OCI-LY1 (cell line): ENCODE measurements at regions not wholly inside any gene's neighbourhood (a gene's known extent, or its start where the extent isn't known, plus 50 kb on each side); places are given as distances from the start of the nearest gene placed in this dataset.
A peak's percentile ranks its signal among the peaks of the same experiment; 100 is the strongest.

Source experiments
- H2AFZ ChIP-seq: fragments of 200-600 bp; sonication (generic), shearing (Covaris generic); 2 replicates; pipeline ENCODE4 v1.6.0; 2014; ENCODE audit warnings: antibody characterized with exemption, mild to moderate bottlenecking, low read length
- H3F3A ChIP-seq: fragments of 200-600 bp; sonication (generic), shearing (Covaris generic); 2 replicates; pipeline ENCODE4 v1.6.0; 2014; ENCODE audit warnings: mild to moderate bottlenecking, antibody characterized with exemption, low read length, moderate library complexity; ENCODE audit not compliant: insufficient read depth
- H3K27ac ChIP-seq: fragments of 200-600 bp; sonication (generic); 2 replicates; pipeline ENCODE4 v1.5.1; 2014; ENCODE audit warnings: low read length, mixed run types, mild to moderate bottlenecking, low read depth; ENCODE audit not compliant: poor library complexity, severe bottlenecking
- H3K27me3 ChIP-seq: fragments of 200-600 bp; sonication (generic); 2 replicates; pipeline ENCODE4 v1.6.0; 2014; ENCODE audit warnings: antibody characterized with exemption, mild to moderate bottlenecking, low read length, moderate library complexity; ENCODE audit not compliant: insufficient read depth
- H3K36me3 ChIP-seq: fragments of 200-600 bp; sonication (generic); 2 replicates; pipeline ENCODE4 v1.6.1; 2014; ENCODE audit warnings: mild to moderate bottlenecking, antibody characterized with exemption, low read length, moderate library complexity, mixed read lengths; ENCODE audit not compliant: insufficient read depth
- H3K4me1 ChIP-seq: fragments of 200-600 bp; sonication (generic); 2 replicates; pipeline ENCODE4 v1.5.1; 2014; ENCODE audit warnings: mild to moderate bottlenecking, low read length, moderate library complexity; ENCODE audit not compliant: insufficient read depth, severe bottlenecking
- H3K4me2 ChIP-seq: fragments of 200-600 bp; sonication (generic), shearing (Covaris generic); 2 replicates; pipeline ENCODE4 v1.6.1; 2014; ENCODE audit warnings: low read length
- H3K4me3 ChIP-seq: fragments of 200-600 bp; sonication (generic); 2 replicates; pipeline ENCODE4 v1.5.1; 2014; ENCODE audit warnings: low read length, low read depth, mild to moderate bottlenecking, mixed read lengths; ENCODE audit not compliant: poor library complexity, severe bottlenecking
- H3K79me2 ChIP-seq: fragments of 200-600 bp; shearing (Covaris generic); 2 replicates; pipeline ENCODE4 v1.6.1; 2016; ENCODE audit warnings: mixed run types, low read length, mixed read lengths; ENCODE audit not compliant: insufficient read depth
- H3K9ac ChIP-seq: fragments of 200-600 bp; sonication (generic), shearing (Covaris generic); 2 replicates; pipeline ENCODE4 v1.6.1; 2014; ENCODE audit warnings: mild to moderate bottlenecking, low read length, mixed read lengths
- H3K9me2 ChIP-seq: fragments of 200-600 bp; sonication (generic), shearing (Covaris generic); 2 replicates; pipeline ENCODE4 v1.6.1; 2014; ENCODE audit warnings: low read depth, mild to moderate bottlenecking, low read length, mixed read lengths
- H3K9me3 ChIP-seq: fragments of 200-600 bp; shearing (Covaris generic); 2 replicates; pipeline ENCODE4 v1.6.1; 2014; ENCODE audit warnings: low read length, mixed read lengths
- H4K20me1 ChIP-seq: fragments of 200-600 bp; sonication (generic), shearing (Covaris generic); 2 replicates; pipeline ENCODE4 v1.6.0; 2016; ENCODE audit warnings: mild to moderate bottlenecking, low read length; ENCODE audit not compliant: insufficient read depth
- EZH2 ChIP-seq: fragments of 200-600 bp; sonication (generic), shearing (Covaris generic); IDR thresholded peaks from 2 replicates; pipeline ENCODE4 v1.8.0; 2017; ENCODE audit warnings: borderline replicate concordance, mixed run types, mild to moderate bottlenecking, antibody characterized with exemption, low read length, moderate library complexity, mixed read lengths
- TF ChIP-seq, protein P1 (sequence below): fragments of 200-600 bp; sonication (generic), shearing (Covaris generic); IDR thresholded peaks from 2 replicates; pipeline ENCODE4 v1.5.1; 2017; ENCODE audit warnings: mild to moderate bottlenecking, antibody characterized with exemption, low read length, moderate library complexity, mixed read lengths

GRCh38 chr3:181230258-181230657 is 240.7 kb upstream of the DNAJC19 start:
- H3K79me2 ChIP-seq: no peaks in the 10 kb centered on the region
- H3K27ac ChIP-seq: no peak overlapping the region
- H3K9me3 ChIP-seq: no peaks in the 10 kb centered on the region
- H3K36me3 ChIP-seq: no peaks in the 10 kb centered on the region
- H3K4me2 ChIP-seq: no peak overlapping the region
- TF ChIP-seq, protein P1, sequence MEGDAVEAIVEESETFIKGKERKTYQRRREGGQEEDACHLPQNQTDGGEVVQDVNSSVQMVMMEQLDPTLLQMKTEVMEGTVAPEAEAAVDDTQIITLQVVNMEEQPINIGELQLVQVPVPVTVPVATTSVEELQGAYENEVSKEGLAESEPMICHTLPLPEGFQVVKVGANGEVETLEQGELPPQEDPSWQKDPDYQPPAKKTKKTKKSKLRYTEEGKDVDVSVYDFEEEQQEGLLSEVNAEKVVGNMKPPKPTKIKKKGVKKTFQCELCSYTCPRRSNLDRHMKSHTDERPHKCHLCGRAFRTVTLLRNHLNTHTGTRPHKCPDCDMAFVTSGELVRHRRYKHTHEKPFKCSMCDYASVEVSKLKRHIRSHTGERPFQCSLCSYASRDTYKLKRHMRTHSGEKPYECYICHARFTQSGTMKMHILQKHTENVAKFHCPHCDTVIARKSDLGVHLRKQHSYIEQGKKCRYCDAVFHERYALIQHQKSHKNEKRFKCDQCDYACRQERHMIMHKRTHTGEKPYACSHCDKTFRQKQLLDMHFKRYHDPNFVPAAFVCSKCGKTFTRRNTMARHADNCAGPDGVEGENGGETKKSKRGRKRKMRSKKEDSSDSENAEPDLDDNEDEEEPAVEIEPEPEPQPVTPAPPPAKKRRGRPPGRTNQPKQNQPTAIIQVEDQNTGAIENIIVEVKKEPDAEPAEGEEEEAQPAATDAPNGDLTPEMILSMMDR: peak; percentile 43; the same call in 1 of the 2 replicates
- no peak for TF ChIP-seq EZH2
- H4K20me1 ChIP-seq: no peaks in the 10 kb centered on the region
- no peak overlapping the region for H2AFZ ChIP-seq
- peaks cover 5% of the 10 kb centered on the region for H3K4me1 ChIP-seq
- no peak overlapping the region for H3K4me3 ChIP-seq
- no peaks in the 10 kb centered on the region for H3F3A ChIP-seq
- no peaks in the 10 kb centered on the region for H3K27me3 ChIP-seq
- H3K9ac ChIP-seq: no peak overlapping the region
- no peaks in the 10 kb centered on the region for H3K9me2 ChIP-seq

DNA sequence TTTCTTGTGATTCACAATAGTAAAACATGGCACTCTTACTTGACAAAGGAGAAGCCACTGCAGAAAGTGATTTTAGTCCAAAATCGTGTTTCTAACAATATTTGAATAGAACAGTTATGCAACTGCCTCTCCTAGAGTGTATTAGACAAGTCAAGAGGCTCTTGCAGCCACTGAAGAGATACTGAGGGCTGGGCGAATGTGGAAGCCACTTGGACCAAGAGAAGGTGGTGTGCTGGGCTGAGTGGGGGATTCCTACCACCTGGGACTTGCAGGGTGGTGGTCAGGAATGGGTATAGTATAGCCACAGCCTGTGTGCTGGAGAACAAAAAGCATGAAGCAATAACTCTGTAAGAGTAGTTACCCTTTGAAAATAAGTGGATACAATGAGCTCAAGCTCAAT is 223.8 kb upstream of the DNAJC19 start:
- no peaks in the 10 kb centered on the region for H3K4me1 ChIP-seq
- no peak overlapping the region for H2AFZ ChIP-seq
- H3K9me3 ChIP-seq: no peaks in the 10 kb centered on the region
- H3F3A ChIP-seq: no peaks in the 10 kb centered on the region
- no peaks in the 10 kb centered on the region for H4K20me1 ChIP-seq
- H3K79me2 ChIP-seq: no peaks in the 10 kb centered on the region
- no peaks in the 10 kb centered on the region for H3K9me2 ChIP-seq
- TF ChIP-seq EZH2: no peak
- TF ChIP-seq, protein P1: no peak
- H3K27ac ChIP-seq: no peak overlapping the region
- no peaks in the 10 kb centered on the region for H3K36me3 ChIP-seq
- H3K4me3 ChIP-seq: no peak overlapping the region
- H3K9ac ChIP-seq: no peak overlapping the region
- no peak overlapping the region for H3K4me2 ChIP-seq
- H3K27me3 ChIP-seq: no peaks in the 10 kb centered on the region

DNA sequence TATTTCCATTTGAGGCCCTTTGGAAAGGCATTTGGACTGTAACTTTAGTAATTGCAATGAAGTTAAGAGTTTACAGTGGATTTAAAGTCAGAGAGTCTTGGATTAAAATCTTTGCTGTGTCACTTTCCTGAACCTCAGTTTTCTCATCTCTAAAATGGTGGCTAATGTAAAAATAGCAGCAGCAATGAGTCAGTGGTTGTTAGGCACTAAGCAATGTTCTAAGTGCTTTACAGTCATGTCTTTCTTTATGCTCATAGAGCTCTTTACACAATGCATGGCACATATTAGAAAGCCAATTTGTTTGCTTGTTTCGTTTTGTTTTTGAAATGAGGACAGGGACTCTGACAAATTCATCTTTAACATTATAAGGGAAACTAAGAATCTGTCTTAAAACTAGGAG is 222.7 kb upstream of the DNAJC19 start:
- no peak overlapping the region for H3K4me2 ChIP-seq
- TF ChIP-seq, protein P1: no peak
- TF ChIP-seq EZH2: no peak
- no peak overlapping the region for H3K4me3 ChIP-seq
- H3K9me3 ChIP-seq: no peaks in the 10 kb centered on the region
- no peaks in the 10 kb centered on the region for H3K36me3 ChIP-seq
- no peak overlapping the region for H2AFZ ChIP-seq
- H3K79me2 ChIP-seq: no peaks in the 10 kb centered on the region
- no peaks in the 10 kb centered on the region for H3K9me2 ChIP-seq
- no peaks in the 10 kb centered on the region for H3K4me1 ChIP-seq
- H3K27ac ChIP-seq: no peak overlapping the region
- no peaks in the 10 kb centered on the region for H3F3A ChIP-seq
- H3K9ac ChIP-seq: no peak overlapping the region
- H4K20me1 ChIP-seq: no peaks in the 10 kb centered on the region
- no peaks in the 10 kb centered on the region for H3K27me3 ChIP-seq
